K562 (cell line): ENCODE measurements at regions not wholly inside any gene's neighbourhood (a gene's known extent, or its start where the extent isn't known, plus 50 kb on each side); places are given as distances from the start of the nearest gene placed in this dataset.

Source experiments
- BRD4 ChIP-seq: fragments of 200-600 bp; sonication (generic); IDR thresholded peaks from 2 replicates; pipeline ENCODE4 v1.6.1; 2017; ENCODE audit warnings: inconsistent platforms
- GABPB1 ChIP-seq: sonication (generic); formaldehyde crosslinking; IDR thresholded peaks from 2 replicates; pipeline ENCODE4 v1.8.0; 2022; ENCODE audit warnings: mild to moderate bottlenecking, missing genetic modification reagents
- POLR2AphosphoS5 ChIP-seq: IDR thresholded peaks from 2 replicates; pipeline ENCODE4 v1.6.1; 2011; ENCODE audit warnings: mild to moderate bottlenecking, low read depth, low read length, moderate library complexity; ENCODE audit not compliant: control insufficient read depth, insufficient read depth
- RREB1 ChIP-seq: fragments of 250-450 bp; sonication (Bioruptor Pico); IDR thresholded peaks from 2 replicates; pipeline ENCODE4 v1.4.0; 2020
- ZFX ChIP-seq: sonication (generic); formaldehyde crosslinking; IDR thresholded peaks from 2 replicates; pipeline ENCODE4 v1.8.0; 2022; ENCODE audit warnings: mild to moderate bottlenecking, missing genetic modification reagents, moderate library complexity
- TF ChIP-seq, protein P1 (sequence below), 3 experiments: IDR thresholded peaks in 2 of 3; conservative IDR thresholded peaks in 1 of 3; 2 replicates each; pipeline ENCODE4 v1.5.1; 2011 to 2012; ENCODE audit warnings: low read length in 3 of 3, mild to moderate bottlenecking in 3 of 3, control low read depth in 2 of 3, improper control_type of control experiment in 1 of 3, inconsistent platforms in 1 of 3, low read depth in 1 of 3, mixed read lengths in 1 of 3, moderate library complexity in 1 of 3; ENCODE audit not compliant: insufficient read depth in 2 of 3
- TF ChIP-seq, protein P2 (sequence below): fragments of 450-650 bp; IDR thresholded peaks from 2 replicates; pipeline ENCODE4 v1.6.1; 2016; ENCODE audit warnings: antibody characterized with exemption

GRCh38 chr12:92641291-92641690, 61.5 kb upstream of the PLEKHG7 start:
- TF ChIP-seq, protein P1, sequence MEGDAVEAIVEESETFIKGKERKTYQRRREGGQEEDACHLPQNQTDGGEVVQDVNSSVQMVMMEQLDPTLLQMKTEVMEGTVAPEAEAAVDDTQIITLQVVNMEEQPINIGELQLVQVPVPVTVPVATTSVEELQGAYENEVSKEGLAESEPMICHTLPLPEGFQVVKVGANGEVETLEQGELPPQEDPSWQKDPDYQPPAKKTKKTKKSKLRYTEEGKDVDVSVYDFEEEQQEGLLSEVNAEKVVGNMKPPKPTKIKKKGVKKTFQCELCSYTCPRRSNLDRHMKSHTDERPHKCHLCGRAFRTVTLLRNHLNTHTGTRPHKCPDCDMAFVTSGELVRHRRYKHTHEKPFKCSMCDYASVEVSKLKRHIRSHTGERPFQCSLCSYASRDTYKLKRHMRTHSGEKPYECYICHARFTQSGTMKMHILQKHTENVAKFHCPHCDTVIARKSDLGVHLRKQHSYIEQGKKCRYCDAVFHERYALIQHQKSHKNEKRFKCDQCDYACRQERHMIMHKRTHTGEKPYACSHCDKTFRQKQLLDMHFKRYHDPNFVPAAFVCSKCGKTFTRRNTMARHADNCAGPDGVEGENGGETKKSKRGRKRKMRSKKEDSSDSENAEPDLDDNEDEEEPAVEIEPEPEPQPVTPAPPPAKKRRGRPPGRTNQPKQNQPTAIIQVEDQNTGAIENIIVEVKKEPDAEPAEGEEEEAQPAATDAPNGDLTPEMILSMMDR (IDR thresholded peaks at IDR 0.05 in 2 of 3, conservative IDR thresholded peaks at IDR 0.05 in 1 of 3; ENCODE audit: insufficient read depth in 2 of 3, low read depth in 1 of 3, low read length in 3 of 3) = no peak
- TF ChIP-seq BRD4 = no peak
- TF ChIP-seq POLR2AphosphoS5 = no peak
- TF ChIP-seq GABPB1 (CRISPR knock-in tag) = no peak
- TF ChIP-seq RREB1 (CRISPR knock-in tag) = no peak
- TF ChIP-seq, protein P2, sequence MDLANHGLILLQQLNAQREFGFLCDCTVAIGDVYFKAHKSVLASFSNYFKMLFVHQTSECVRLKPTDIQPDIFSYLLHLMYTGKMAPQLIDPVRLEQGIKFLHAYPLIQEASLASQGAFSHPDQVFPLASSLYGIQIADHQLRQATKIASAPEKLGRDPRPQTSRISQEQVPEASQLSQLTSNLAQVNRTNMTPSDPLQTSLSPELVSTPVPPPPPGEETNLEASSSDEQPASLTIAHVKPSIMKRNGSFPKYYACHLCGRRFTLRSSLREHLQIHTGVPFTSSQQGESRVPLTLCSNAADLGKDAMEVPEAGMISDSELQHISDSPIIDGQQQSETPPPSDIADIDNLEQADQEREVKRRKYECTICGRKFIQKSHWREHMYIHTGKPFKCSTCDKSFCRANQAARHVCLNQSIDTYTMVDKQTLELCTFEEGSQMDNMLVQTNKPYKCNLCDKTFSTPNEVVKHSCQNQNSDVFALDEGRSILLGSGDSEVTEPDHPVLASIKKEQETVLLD = no peak
- no peak for TF ChIP-seq ZFX (CRISPR knock-in tag)
